Lung (tissue), 11 donors: ENCODE measurements at regions not wholly inside any gene's neighbourhood (a gene's known extent, or its start where the extent isn't known, plus 50 kb on each side); places are given as distances from the start of the nearest gene placed in this dataset.

Source experiments
- ATAC-seq: fragments of 200-7000 bp; cut with Tn5 transposase; one replicate; pipeline ENCODE4 v1.9.1; 2020; ENCODE audit warnings: moderate number of reproducible peaks; ENCODE audit not compliant: insufficient read depth, low FRiP score
- DNase-seq, 3 donors: peaks; one replicate each; pipeline ENCODE4 v3.0.0-alpha.2; 2013 to 2017
- H3K27ac ChIP-seq, 2 donors: one replicate each; pipeline ENCODE4 v1.5.1; 2013; ENCODE audit warnings: mild to moderate bottlenecking in 2 of 2, moderate library complexity in 2 of 2, control low read depth in 1 of 2, inconsistent platforms in 1 of 2, low read depth in 1 of 2, low read length in 1 of 2
- H3K27me3 ChIP-seq, 3 donors: one replicate each; pipeline ENCODE4 v1.5.1; 2013; ENCODE audit warnings: low read length in 2 of 3; ENCODE audit not compliant: control insufficient read depth in 3 of 3, insufficient read depth in 3 of 3
- H3K36me3 ChIP-seq, 4 donors: one replicate each; pipeline ENCODE4 v1.5.1; 2013; ENCODE audit warnings: low read length in 4 of 4, mild to moderate bottlenecking in 1 of 4, moderate library complexity in 1 of 4; ENCODE audit not compliant: control insufficient read depth in 4 of 4, insufficient read depth in 4 of 4
- H3K4me1 ChIP-seq, 5 donors: one replicate each; pipeline ENCODE4 v1.5.1; 2013; ENCODE audit warnings: low read length in 5 of 5, mild to moderate bottlenecking in 2 of 5, moderate library complexity in 1 of 5; ENCODE audit not compliant: control insufficient read depth in 5 of 5, insufficient read depth in 5 of 5
- H3K4me3 ChIP-seq: one replicate; pipeline ENCODE4 v1.5.1; 2013; ENCODE audit warnings: mild to moderate bottlenecking, control low read depth, moderate library complexity
- H3K9ac ChIP-seq, 2 donors: one replicate each; pipeline ENCODE4 v1.5.1; 2013; ENCODE audit warnings: low read length in 2 of 2, control low read depth in 1 of 2; ENCODE audit not compliant: insufficient read depth in 1 of 2
- H3K9me3 ChIP-seq, 4 donors: one replicate each; pipeline ENCODE4 v1.5.1; 2013; ENCODE audit warnings: low read length in 3 of 4, mild to moderate bottlenecking in 1 of 4, moderate library complexity in 1 of 4; ENCODE audit not compliant: control insufficient read depth in 4 of 4, insufficient read depth in 3 of 4
- WGBS, 2 donors: extraction: QIAGEN DNeasy Blood & Tissue Kit; methylation state at CpG; one replicate each; pipeline ENCODE4 v1.1.7; 2013; 5-methylcytosine and 5-hydroxymethylcytosine counted together
- TF ChIP-seq, protein P1 (sequence below): IDR thresholded peaks from 2 replicates; pipeline ENCODE4 v1.5.1; 2012; ENCODE audit warnings: mild to moderate bottlenecking; ENCODE audit errors: control extremely low read depth, extremely low read depth
- donor health status: control.
- donor health status: control.
- donor health status: Bipolar disorder and iron deficiency.
- donor health status: healthy.
- donor health status: DM: yes; HTN: yes; CAD: no.

- peak; percentile 34 for ATAC-seq
- peaks cover 0 to 5% (median 2%) of the 10 kb centered on the region in 5 donors for H3K4me1 ChIP-seq
- H3K9ac ChIP-seq: no peak overlapping the region
- peak in 1 of 3 donors; percentile 63 for DNase-seq
- TF ChIP-seq, protein P1, sequence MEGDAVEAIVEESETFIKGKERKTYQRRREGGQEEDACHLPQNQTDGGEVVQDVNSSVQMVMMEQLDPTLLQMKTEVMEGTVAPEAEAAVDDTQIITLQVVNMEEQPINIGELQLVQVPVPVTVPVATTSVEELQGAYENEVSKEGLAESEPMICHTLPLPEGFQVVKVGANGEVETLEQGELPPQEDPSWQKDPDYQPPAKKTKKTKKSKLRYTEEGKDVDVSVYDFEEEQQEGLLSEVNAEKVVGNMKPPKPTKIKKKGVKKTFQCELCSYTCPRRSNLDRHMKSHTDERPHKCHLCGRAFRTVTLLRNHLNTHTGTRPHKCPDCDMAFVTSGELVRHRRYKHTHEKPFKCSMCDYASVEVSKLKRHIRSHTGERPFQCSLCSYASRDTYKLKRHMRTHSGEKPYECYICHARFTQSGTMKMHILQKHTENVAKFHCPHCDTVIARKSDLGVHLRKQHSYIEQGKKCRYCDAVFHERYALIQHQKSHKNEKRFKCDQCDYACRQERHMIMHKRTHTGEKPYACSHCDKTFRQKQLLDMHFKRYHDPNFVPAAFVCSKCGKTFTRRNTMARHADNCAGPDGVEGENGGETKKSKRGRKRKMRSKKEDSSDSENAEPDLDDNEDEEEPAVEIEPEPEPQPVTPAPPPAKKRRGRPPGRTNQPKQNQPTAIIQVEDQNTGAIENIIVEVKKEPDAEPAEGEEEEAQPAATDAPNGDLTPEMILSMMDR: no peak
- H3K9me3 ChIP-seq: no peaks in the 10 kb centered on the region
- 87 to 88% methylated on average over 4 of the region's 4 CpGs for WGBS, 2 donors
- no peak overlapping the region for H3K4me3 ChIP-seq
- no peak overlapping the region for H3K27ac ChIP-seq
- no peaks in the 10 kb centered on the region for H3K36me3 ChIP-seq
- no peaks in the 10 kb centered on the region for H3K27me3 ChIP-seq
Observed at GRCh38 chr5:67963789-67964519, 251.6 kb upstream of the PIK3R1 start.

DNA sequence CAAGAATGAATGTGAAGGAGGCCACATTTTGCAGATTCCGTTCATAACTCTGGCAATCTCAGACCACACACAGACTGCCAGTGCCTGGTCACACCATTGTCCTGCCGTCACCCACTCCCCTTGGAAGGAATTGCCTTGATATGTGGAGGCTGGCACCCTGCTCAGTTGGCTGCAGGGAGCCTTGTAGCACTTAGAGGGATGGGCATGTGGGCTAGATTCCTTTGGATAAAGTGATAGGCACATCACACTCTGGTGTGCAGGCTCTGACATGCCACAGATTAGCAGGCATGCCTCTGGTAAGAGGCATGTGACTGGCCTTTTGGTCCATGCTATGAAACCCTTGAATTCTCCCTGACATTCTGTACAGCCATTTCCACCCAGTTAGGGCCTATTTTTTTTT is 254.6 kb upstream of the PIK3R1 start:
- ATAC-seq (no peak), DNase-seq (no peak)
- 44 to 82% methylated on average over 2 of the region's 2 CpGs for WGBS, 2 donors
- Histone ChIP-seq H3K27me3 (no peaks in the 10 kb centered on the region), H3K9ac (no peak overlapping the region), H3K4me1 (peaks cover 0 to 9% (median 2%) of the 10 kb centered on the region in 5 donors), H3K36me3 (no peaks in the 10 kb centered on the region), H3K4me3 (no peak overlapping the region), H3K27ac (no peak overlapping the region), H3K9me3 (no peaks in the 10 kb centered on the region)
- TF ChIP-seq, protein P1: no peak

DNA sequence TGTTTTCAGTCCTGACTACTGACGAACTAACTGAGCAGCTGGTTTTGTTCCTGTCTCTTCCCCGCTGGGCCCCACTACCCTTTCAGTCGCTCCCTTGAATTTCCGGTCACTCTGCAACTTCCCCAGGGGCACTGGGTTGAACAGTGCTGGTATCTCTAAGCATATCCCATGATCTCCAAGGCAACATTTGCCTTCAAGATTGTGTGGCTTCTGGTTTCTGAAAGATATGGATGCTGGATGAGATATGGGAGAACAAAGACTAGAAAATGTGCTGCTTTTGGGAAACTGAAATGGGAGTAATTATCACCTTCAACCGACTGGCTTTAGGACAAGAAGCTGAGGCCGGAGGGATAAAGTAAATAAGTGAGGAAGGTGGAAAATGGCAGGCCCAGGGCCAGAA is 258.2 kb upstream of the PIK3R1 start:
- TF ChIP-seq, protein P1: no peak
- no peak overlapping the region for H3K27ac ChIP-seq
- no peak for ATAC-seq
- H3K4me1 ChIP-seq: peaks cover 0 to 5% (median 2%) of the 10 kb centered on the region in 5 donors
- no peak for DNase-seq
- no peaks in the 10 kb centered on the region for H3K9me3 ChIP-seq
- H3K27me3 ChIP-seq: no peaks in the 10 kb centered on the region
- H3K9ac ChIP-seq: no peak overlapping the region
- no peaks in the 10 kb centered on the region for H3K36me3 ChIP-seq
- no peak overlapping the region for H3K4me3 ChIP-seq
- WGBS, 2 donors: 65 to 79% methylated on average over 5 to 6 of the region's 6 CpGs
